A549 (cell line): ENCODE measurements at regions not wholly inside any gene's neighbourhood (a gene's known extent, or its start where the extent isn't known, plus 50 kb on each side); places are given as distances from the start of the nearest gene placed in this dataset.

Source experiments
- ATAC-seq, 2 experiments: fragments of 200-7000 bp in 1 of 2; fragments of >200 bp in 1 of 2; cut with Nextera tagmentation in 1 of 2; cut with Tn5 transposase in 1 of 2; 3 replicates each; pipeline versions ENCODE4 v1.8.0 to v1.9.1; 2018 to 2020; ENCODE audit warnings: mild to moderate bottlenecking in 1 of 2, moderate library complexity in 1 of 2
- CTCF ChIA-PET: fragments of 300-600 bp; sonication (Branson Sonifier 250); formaldehyde crosslinking; extraction: SDS; loops from one replicate; lab custom pipeline; 2021; ENCODE audit warnings: antibody characterized with exemption, inconsistent platforms; lab: Yijun Ruan, JAX
- POLR2A ChIA-PET: fragments of 350-600 bp; formaldehyde crosslinking; extraction: SDS; loops from one replicate; lab custom pipeline; 2021; ENCODE audit warnings: antibody characterized with exemption, inconsistent platforms; lab: Yijun Ruan, JAX
- DNase-seq, 2 experiments: peaks; one replicate each; pipeline versions ENCODE4 v3.0.0 to v3.0.0-alpha.2; 2011 to 2016; ENCODE audit warnings: low read depth in 1 of 2, low spot score in 1 of 2
- FAIRE-seq: peaks from 2 replicates; lab custom pipeline; 2011; peaks lifted over from hg19 to GRCh38; lab: Jason Lieb, UNC
- H3K27ac ChIP-seq, 2 experiments: fragments of >200 bp; sonication (Bioruptor Twin); formaldehyde crosslinking; 3 replicates each; pipeline ENCODE4 v1.5.1; 2016 to 2017
- H3K4me1 ChIP-seq: fragments of >200 bp; sonication (Bioruptor Twin); formaldehyde crosslinking; 3 replicates; pipeline ENCODE4 v1.6.1; 2016
- H3K4me2 ChIP-seq: fragments of >200 bp; sonication (Bioruptor Twin); formaldehyde crosslinking; 3 replicates; pipeline ENCODE4 v1.6.1; 2016
- H3K4me3 ChIP-seq: fragments of >200 bp; sonication (Bioruptor Twin); formaldehyde crosslinking; 3 replicates; pipeline ENCODE4 v1.5.1; 2016
- H3K9me3 ChIP-seq: fragments of >200 bp; sonication (Bioruptor Twin); formaldehyde crosslinking; 3 replicates; pipeline ENCODE4 v1.6.1; 2016
- CBX2 ChIP-seq: fragments of 200-600 bp; sonication (generic); IDR thresholded peaks from 2 replicates; pipeline ENCODE4 v1.6.1; 2016; ENCODE audit warnings: low read depth, mild to moderate bottlenecking, borderline replicate concordance
- CHD4 ChIP-seq: fragments of 200-600 bp; sonication (generic); IDR thresholded peaks from 2 replicates; pipeline ENCODE4 v1.6.1; 2016; ENCODE audit warnings: antibody characterized with exemption, mild to moderate bottlenecking, borderline replicate concordance
- EHMT2 ChIP-seq: fragments of 200-600 bp; sonication (generic); IDR thresholded peaks from 2 replicates; pipeline ENCODE4 v1.6.1; 2016; ENCODE audit warnings: antibody characterized with exemption, low read depth, mild to moderate bottlenecking, moderate library complexity
- EP300 ChIP-seq, 2 experiments: fragments of >200 bp; sonication (Bioruptor Twin); formaldehyde crosslinking; IDR thresholded peaks; 2 replicates in 1 of 2; 3 replicates in 1 of 2; pipeline ENCODE4 v1.6.1; 2016 to 2017
- FOSL2 ChIP-seq, 2 experiments: fragments of 450-650 bp in 1 of 2; fragments of >200 bp in 1 of 2; sonication (Bioruptor Twin) in 1 of 2; formaldehyde crosslinking; IDR thresholded peaks; 2 replicates each; pipeline versions ENCODE4 v1.5.0 to v1.6.1; 2016 to 2020; ENCODE audit warnings: mild to moderate bottlenecking in 1 of 2, moderate library complexity in 1 of 2
- FOXS1 ChIP-seq: fragments of 250-450 bp; sonication (Bioruptor Pico); IDR thresholded peaks from 2 replicates; pipeline ENCODE4 v1.5.0; 2020; ENCODE audit warnings: mild to moderate bottlenecking, moderate library complexity
- HDAC2 ChIP-seq: fragments of 200-600 bp; sonication (generic); IDR thresholded peaks from 2 replicates; pipeline ENCODE4 v1.6.1; 2016
- HOXB13 ChIP-seq: fragments of 250-450 bp; sonication (Bioruptor Pico); IDR thresholded peaks from 2 replicates; pipeline ENCODE4 v1.5.0; 2020; ENCODE audit warnings: low read depth, mild to moderate bottlenecking, moderate library complexity
- HOXB5 ChIP-seq: fragments of 250-450 bp; sonication (Bioruptor Pico); IDR thresholded peaks from 2 replicates; pipeline ENCODE4 v1.5.0; 2020; ENCODE audit warnings: mild to moderate bottlenecking, moderate library complexity
- KDM5A ChIP-seq: fragments of 200-600 bp; sonication (generic); IDR thresholded peaks from 2 replicates; pipeline ENCODE4 v1.6.1; 2016; ENCODE audit warnings: antibody characterized with exemption, mild to moderate bottlenecking
- MAZ ChIP-seq: fragments of 150-350 bp; IDR thresholded peaks from 2 replicates; pipeline ENCODE4 v1.6.1; 2014; ENCODE audit warnings: antibody characterized with exemption, low read depth, low read length, borderline replicate concordance
- RAD21 ChIP-seq, 2 experiments: fragments of >200 bp in 1 of 2; sonication (Bioruptor Twin) in 1 of 2; formaldehyde crosslinking in 1 of 2; IDR thresholded peaks in 1 of 2; conservative IDR thresholded peaks in 1 of 2; 2 replicates in 1 of 2; 3 replicates in 1 of 2; pipeline ENCODE4 v1.6.1; 2012 to 2018; ENCODE audit warnings: inconsistent platforms in 1 of 2
- RARB ChIP-seq: fragments of 250-450 bp; sonication (Bioruptor Pico); IDR thresholded peaks from 2 replicates; pipeline ENCODE4 v1.8.0; 2021; ENCODE audit warnings: mild to moderate bottlenecking, moderate library complexity
- SMC3 ChIP-seq: fragments of >200 bp; sonication (Bioruptor Twin); formaldehyde crosslinking; IDR thresholded peaks from 3 replicates; pipeline ENCODE4 v1.6.1; 2018; ENCODE audit warnings: inconsistent platforms
- SREBF2 ChIP-seq: fragments of 450-650 bp; IDR thresholded peaks from 2 replicates; pipeline ENCODE4 v1.6.1; 2014; ENCODE audit warnings: mild to moderate bottlenecking, moderate library complexity
- ZC3H11A ChIP-seq: fragments of 450-650 bp; IDR thresholded peaks from 2 replicates; pipeline ENCODE4 v1.6.1; 2014; ENCODE audit warnings: antibody characterized with exemption, mild to moderate bottlenecking
- ZFP36 ChIP-seq: fragments of 450-650 bp; IDR thresholded peaks from 2 replicates; pipeline ENCODE4 v1.6.1; 2014; ENCODE audit warnings: borderline replicate concordance; ENCODE audit not compliant: partially characterized antibody
- ZNF302 ChIP-seq: fragments of 250-450 bp; sonication (Bioruptor Pico); IDR thresholded peaks from 2 replicates; pipeline ENCODE4 v1.9.0; 2021; ENCODE audit warnings: inconsistent platforms, mild to moderate bottlenecking, moderate library complexity
- ZSCAN20 ChIP-seq: fragments of 250-450 bp; sonication (Bioruptor Pico); IDR thresholded peaks from 2 replicates; pipeline ENCODE4 v1.8.0; 2022; ENCODE audit warnings: mild to moderate bottlenecking, moderate library complexity
- WGBS: methylation state at CpG from one replicate; pipeline ENCODE4 v1.1.6; 2017; ENCODE audit errors: missing lambda C conversion rate; 5-methylcytosine and 5-hydroxymethylcytosine counted together
- TF ChIP-seq, protein P1 (sequence below): fragments of >200 bp; sonication (Bioruptor Twin); formaldehyde crosslinking; IDR thresholded peaks from 2 replicates; pipeline ENCODE4 v1.6.1; 2016
- TF ChIP-seq, protein P2 (sequence below): fragments of >200 bp; sonication (Bioruptor Twin); formaldehyde crosslinking; IDR thresholded peaks from 3 replicates; pipeline ENCODE4 v1.5.1; 2016
- TF ChIP-seq, protein P3 (sequence below): fragments of 250-450 bp; sonication (Bioruptor Pico); IDR thresholded peaks from 2 replicates; pipeline ENCODE4 v1.5.0; 2021; ENCODE audit warnings: mild to moderate bottlenecking, moderate library complexity, borderline replicate concordance
- TF ChIP-seq, protein P4 (sequence below): fragments of 150-350 bp; IDR thresholded peaks from 2 replicates; pipeline ENCODE4 v1.6.1; 2014; ENCODE audit warnings: low read depth, mild to moderate bottlenecking, low read length

DNA sequence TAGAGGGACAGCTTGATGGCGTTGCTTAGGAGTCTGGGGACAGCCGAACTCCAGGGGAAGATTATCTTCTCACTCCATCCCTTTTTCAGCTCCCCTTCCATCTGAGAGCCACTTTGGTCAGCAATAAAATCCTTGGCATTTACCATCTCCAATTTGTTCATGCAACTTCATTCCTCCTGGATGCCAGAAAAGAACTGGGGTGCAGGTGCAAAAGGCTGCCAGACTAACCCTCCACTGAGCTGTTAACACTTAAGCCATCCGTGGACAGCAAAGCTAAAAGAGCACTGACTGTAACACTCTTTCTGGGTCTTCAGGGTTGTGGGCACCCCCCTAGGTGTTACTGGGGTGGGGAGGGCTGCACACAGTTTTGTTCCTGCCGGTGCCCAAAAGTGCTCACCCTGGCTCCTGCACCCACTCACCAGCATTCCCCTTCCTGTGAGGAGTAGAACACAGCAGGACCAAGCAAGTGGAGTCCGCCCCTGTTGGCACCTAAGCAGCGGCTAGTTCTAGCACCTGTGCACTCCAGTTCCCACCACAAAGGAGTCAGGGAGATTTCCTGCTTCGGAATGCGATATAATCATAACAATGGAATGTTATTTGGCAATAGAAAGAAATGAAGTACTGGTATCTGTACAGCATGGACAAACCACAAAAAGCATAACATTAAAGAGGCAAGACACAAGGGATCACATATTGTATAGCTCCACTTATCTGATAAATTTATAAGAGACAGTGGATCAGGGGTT is 95.1 kb downstream of the NPY start:
- H3K4me1 ChIP-seq, result 0 out of 3 replicates have a peak, but pooled peaks cover 4% of the 10 kb centered on the region
- no peak overlapping the region for H3K27ac ChIP-seq
- no peak overlapping the region for H3K4me2 ChIP-seq
- ATAC-seq (peak; percentile 49 to 78; a peak in 4 of 6 replicates), FAIRE-seq (no peak), DNase-seq (peak; percentile 5 to 18)
- no peak overlapping the region for H3K4me3 ChIP-seq
- H3K9me3 ChIP-seq, result 0 out of 3 replicates have a peak, but pooled peaks cover 2% of the 10 kb centered on the region
- 9% methylated on average over 8 of the region's 8 CpGs for WGBS
- ChIA-PET CTCF (no interaction called here), POLR2A (interaction anchor here (0.8 kb wide), 1 partner anchor 746 kb away, joined by 3 read pairs; the partner anchor contains the start of gene CYCS)
- TF ChIP-seq ZC3H11A (no peak), ZNF302 (CRISPR knock-in tag) (no peak), CHD4 (no peak), HOXB5 (CRISPR knock-in tag) (no peak)
- TF ChIP-seq, protein P1, sequence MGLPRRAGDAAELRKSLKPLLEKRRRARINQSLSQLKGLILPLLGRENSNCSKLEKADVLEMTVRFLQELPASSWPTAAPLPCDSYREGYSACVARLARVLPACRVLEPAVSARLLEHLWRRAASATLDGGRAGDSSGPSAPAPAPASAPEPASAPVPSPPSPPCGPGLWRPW, result no peak

DNA sequence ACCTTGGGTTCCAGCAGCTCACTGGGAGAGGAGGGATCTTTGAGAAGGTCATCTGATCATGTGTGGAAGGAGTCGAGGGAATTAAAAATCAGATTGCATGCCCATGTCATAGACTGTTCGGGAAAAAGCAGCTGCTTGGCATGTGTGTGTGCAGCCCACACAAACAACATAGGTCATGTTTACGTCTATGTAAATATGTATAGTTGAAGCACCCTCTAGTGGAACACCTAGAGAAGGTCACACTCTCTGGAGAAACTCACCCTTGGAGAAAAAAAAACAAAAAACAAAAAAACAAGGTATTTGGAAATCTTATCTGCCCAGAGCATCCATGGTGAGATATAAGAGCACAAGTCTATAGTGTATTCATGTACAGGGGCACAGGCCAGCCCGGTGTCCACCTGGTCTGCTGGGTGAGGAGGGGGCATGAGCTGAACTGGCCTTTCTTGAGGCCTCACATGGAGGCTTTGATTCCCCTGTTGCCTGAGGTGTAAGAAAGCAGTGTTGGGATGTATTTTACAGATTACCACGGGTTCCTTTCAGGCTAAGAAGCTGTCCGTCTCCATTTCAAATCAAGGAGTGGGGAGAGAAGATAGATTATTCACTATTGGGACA is 98.0 kb downstream of the NPY start:
- TF ChIP-seq CBX2 (no peak), MAZ (no peak), RAD21 (conservative IDR thresholded peaks at IDR 0.05 in 1 of 2, IDR thresholded peaks at IDR 0.05 in 1 of 2) (peak; percentile 40 to 47), HDAC2 (no peak), SMC3 (peak; percentile 21; the same call in 1 of the 3 replicates), FOXS1 (CRISPR knock-in tag) (no peak), RARB (CRISPR knock-in tag) (no peak), FOSL2 (IDR thresholded peaks at IDR 0.05) (no peak), FOSL2 (CRISPR knock-in tag; IDR thresholded peaks at IDR 0.05) (no peak)
- TF ChIP-seq, protein P2, sequence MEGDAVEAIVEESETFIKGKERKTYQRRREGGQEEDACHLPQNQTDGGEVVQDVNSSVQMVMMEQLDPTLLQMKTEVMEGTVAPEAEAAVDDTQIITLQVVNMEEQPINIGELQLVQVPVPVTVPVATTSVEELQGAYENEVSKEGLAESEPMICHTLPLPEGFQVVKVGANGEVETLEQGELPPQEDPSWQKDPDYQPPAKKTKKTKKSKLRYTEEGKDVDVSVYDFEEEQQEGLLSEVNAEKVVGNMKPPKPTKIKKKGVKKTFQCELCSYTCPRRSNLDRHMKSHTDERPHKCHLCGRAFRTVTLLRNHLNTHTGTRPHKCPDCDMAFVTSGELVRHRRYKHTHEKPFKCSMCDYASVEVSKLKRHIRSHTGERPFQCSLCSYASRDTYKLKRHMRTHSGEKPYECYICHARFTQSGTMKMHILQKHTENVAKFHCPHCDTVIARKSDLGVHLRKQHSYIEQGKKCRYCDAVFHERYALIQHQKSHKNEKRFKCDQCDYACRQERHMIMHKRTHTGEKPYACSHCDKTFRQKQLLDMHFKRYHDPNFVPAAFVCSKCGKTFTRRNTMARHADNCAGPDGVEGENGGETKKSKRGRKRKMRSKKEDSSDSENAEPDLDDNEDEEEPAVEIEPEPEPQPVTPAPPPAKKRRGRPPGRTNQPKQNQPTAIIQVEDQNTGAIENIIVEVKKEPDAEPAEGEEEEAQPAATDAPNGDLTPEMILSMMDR, result peak; percentile 40
- Histone ChIP-seq H3K4me2 (no peak overlapping the region), H3K4me3 (no peak overlapping the region), H3K27ac (no peak overlapping the region), H3K4me1 (0 out of 3 replicates have a peak, but pooled peaks cover 4% of the 10 kb centered on the region), H3K9me3 (0 out of 3 replicates have a peak, but pooled peaks cover 2% of the 10 kb centered on the region)
- ATAC-seq (peak; percentile 52 to 76; a peak in 5 of 6 replicates), FAIRE-seq (no peak), DNase-seq (peak; percentile 10 to 37)
- ChIA-PET CTCF (interaction anchor here (0.7 to 1.8 kb wide), 8 partner anchors 8 to 284 kb away, joined by 3 to 6 read pairs (median 4); no protein-coding TSS in a partner anchor), POLR2A (no interaction called here)
- WGBS, result 7% methylated on average over 6 of the region's 6 CpGs

DNA sequence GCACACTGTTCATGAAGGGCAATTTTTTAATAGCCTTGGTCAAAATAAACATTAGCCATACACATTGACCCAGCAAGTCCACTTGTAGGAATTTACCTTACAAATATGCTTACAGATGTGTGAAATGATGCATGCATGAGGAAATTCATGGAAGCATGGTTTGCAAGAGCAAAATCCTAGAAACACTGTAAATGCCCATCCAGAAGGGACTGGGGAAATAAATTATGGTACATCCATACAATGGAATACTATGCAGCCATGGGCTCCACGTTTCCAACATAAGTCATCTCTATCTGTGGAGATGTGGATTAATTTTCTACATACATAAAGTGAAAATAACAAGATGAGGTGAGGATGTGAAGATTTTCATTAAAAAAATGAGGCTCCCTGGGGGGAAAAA is 99.1 kb downstream of the NPY start:
- CTCF ChIA-PET, result no interaction called here
- DNase-seq, result no peak
- H3K4me3 ChIP-seq, result no peak overlapping the region
- 0 out of 3 replicates have a peak, but pooled peaks cover 2% of the 10 kb centered on the region for H3K9me3 ChIP-seq
- no peak for ATAC-seq
- POLR2A ChIA-PET, result no interaction called here
- WGBS, result 6% methylated on average over 1 of the region's 1 CpG
- no peak for FAIRE-seq
- no peak overlapping the region for H3K27ac ChIP-seq
- H3K4me2 ChIP-seq, result no peak overlapping the region
- H3K4me1 ChIP-seq, result 0 out of 3 replicates have a peak, but pooled peaks cover 4% of the 10 kb centered on the region
- TF ChIP-seq, protein P2, result no peak
- TF ChIP-seq, protein P3, sequence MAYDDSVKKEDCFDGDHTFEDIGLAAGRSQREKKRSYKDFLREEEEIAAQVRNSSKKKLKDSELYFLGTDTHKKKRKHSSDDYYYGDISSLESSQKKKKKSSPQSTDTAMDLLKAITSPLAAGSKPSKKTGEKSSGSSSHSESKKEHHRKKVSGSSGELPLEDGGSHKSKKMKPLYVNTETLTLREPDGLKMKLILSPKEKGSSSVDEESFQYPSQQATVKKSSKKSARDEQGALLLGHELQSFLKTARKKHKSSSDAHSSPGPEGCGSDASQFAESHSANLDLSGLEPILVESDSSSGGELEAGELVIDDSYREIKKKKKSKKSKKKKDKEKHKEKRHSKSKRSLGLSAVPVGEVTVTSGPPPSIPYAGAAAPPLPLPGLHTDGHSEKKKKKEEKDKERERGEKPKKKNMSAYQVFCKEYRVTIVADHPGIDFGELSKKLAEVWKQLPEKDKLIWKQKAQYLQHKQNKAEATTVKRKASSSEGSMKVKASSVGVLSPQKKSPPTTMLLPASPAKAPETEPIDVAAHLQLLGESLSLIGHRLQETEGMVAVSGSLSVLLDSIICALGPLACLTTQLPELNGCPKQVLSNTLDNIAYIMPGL (CRISPR knock-in tag), result no peak
- TF ChIP-seq FOSL2 (IDR thresholded peaks at IDR 0.05) (no peak), FOSL2 (CRISPR knock-in tag; IDR thresholded peaks at IDR 0.05) (no peak), EHMT2 (no peak), EP300 (IDR thresholded peaks at IDR 0.05) (no peak), MAZ (no peak), SREBF2 (no peak), HOXB13 (CRISPR knock-in tag) (no peak), KDM5A (no peak), ZFP36 (no peak), ZSCAN20 (no peak)
- TF ChIP-seq, protein P4, sequence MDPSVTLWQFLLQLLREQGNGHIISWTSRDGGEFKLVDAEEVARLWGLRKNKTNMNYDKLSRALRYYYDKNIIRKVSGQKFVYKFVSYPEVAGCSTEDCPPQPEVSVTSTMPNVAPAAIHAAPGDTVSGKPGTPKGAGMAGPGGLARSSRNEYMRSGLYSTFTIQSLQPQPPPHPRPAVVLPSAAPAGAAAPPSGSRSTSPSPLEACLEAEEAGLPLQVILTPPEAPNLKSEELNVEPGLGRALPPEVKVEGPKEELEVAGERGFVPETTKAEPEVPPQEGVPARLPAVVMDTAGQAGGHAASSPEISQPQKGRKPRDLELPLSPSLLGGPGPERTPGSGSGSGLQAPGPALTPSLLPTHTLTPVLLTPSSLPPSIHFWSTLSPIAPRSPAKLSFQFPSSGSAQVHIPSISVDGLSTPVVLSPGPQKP, result no peak
